WTC11 (cell line): ENCODE measurements at regions not wholly inside any gene's neighbourhood (a gene's known extent, or its start where the extent isn't known, plus 50 kb on each side); places are given as distances from the start of the nearest gene placed in this dataset.

Experiments
- ATAC-seq: fragments of 200-7000 bp; cut with Tn5 transposase; 2 replicates; pipeline ENCODE4 v1.10.0; 2021; ENCODE audit warnings: mild to moderate bottlenecking, moderate library complexity
- CTCF ChIA-PET: fragments of 300-600 bp; sonication (Branson Sonifier 250); formaldehyde crosslinking; loops from one replicate; lab custom pipeline; 2021; ENCODE audit warnings: antibody characterized with exemption; lab: Charles Lee
- POLR2A ChIA-PET: fragments of 350-600 bp; sonication (Branson Sonifier 250); formaldehyde crosslinking; loops from one replicate; lab custom pipeline; 2021; ENCODE audit warnings: antibody characterized with exemption; lab: Charles Lee
- DNase-seq: peaks from one replicate; pipeline ENCODE4 v3.0.0; 2021; ENCODE audit warnings: low spot score
- H3K27ac Mint-ChIP-seq: 2 replicates; pipeline ENCODE4 v1.8.0; 2021; ENCODE audit warnings: mixed read lengths
- H3K27me3 Mint-ChIP-seq: 2 replicates; pipeline ENCODE4 v1.8.0; 2021; ENCODE audit warnings: low read depth, mild to moderate bottlenecking, moderate library complexity, mixed read lengths
- H3K36me3 Mint-ChIP-seq: 2 replicates; pipeline ENCODE4 v1.8.0; 2021; ENCODE audit warnings: mixed read lengths
- H3K4me1 Mint-ChIP-seq: 2 replicates; pipeline ENCODE4 v1.8.0; 2022; ENCODE audit warnings: mixed read lengths
- H3K4me3 Mint-ChIP-seq: 2 replicates; pipeline ENCODE4 v1.8.0; 2021; ENCODE audit warnings: mild to moderate bottlenecking, moderate library complexity, mixed read lengths
- H3K9me3 Mint-ChIP-seq: 2 replicates; pipeline ENCODE4 v1.8.0; 2021; ENCODE audit warnings: mixed read lengths
- ATF3 ChIP-seq: sonication (generic); formaldehyde crosslinking; conservative IDR thresholded peaks from 2 replicates; pipeline ENCODE4 v1.8.1; 2022; ENCODE audit warnings: mild to moderate bottlenecking, missing genetic modification reagents
- CREB1 ChIP-seq: sonication (generic); formaldehyde crosslinking; IDR thresholded peaks from 2 replicates; pipeline ENCODE4 v1.8.0; 2023; ENCODE audit warnings: mild to moderate bottlenecking, missing genetic modification reagents
- E2F5 ChIP-seq: sonication (generic); formaldehyde crosslinking; IDR thresholded peaks from 2 replicates; pipeline ENCODE4 v1.8.1; 2022; ENCODE audit warnings: mild to moderate bottlenecking, moderate library complexity, missing genetic modification reagents
- FOXJ3 ChIP-seq: sonication (generic); formaldehyde crosslinking; IDR thresholded peaks from 2 replicates; pipeline ENCODE4 v1.9.0; 2021; ENCODE audit warnings: missing genetic modification reagents, mild to moderate bottlenecking, borderline replicate concordance
- FOXK1 ChIP-seq: sonication (generic); formaldehyde crosslinking; IDR thresholded peaks from 2 replicates; pipeline ENCODE4 v1.8.0; 2022; ENCODE audit warnings: mild to moderate bottlenecking, moderate library complexity, missing genetic modification reagents
- HMGXB4 ChIP-seq: sonication (generic); formaldehyde crosslinking; IDR thresholded peaks from 2 replicates; pipeline ENCODE4 v1.8.1; 2023; ENCODE audit warnings: mild to moderate bottlenecking, moderate library complexity, missing genetic modification reagents
- JAZF1 ChIP-seq: fragments of 250-450 bp; sonication (Bioruptor Pico); IDR thresholded peaks from 2 replicates; pipeline ENCODE4 v1.9.0; 2021; ENCODE audit warnings: moderate library complexity, mild to moderate bottlenecking, inconsistent platforms
- NFE2L1 ChIP-seq: sonication (generic); formaldehyde crosslinking; IDR thresholded peaks from 2 replicates; pipeline ENCODE4 v1.8.1; 2023; ENCODE audit warnings: missing genetic modification reagents
- NR1H2 ChIP-seq: sonication (generic); formaldehyde crosslinking; IDR thresholded peaks from 2 replicates; pipeline ENCODE4 v1.9.0; 2021; ENCODE audit warnings: mild to moderate bottlenecking, moderate library complexity, missing genetic modification reagents
- SOX15 ChIP-seq: fragments of 250-450 bp; sonication (Bioruptor Pico); IDR thresholded peaks from 2 replicates; pipeline ENCODE4 v1.9.0; 2021; ENCODE audit warnings: mild to moderate bottlenecking
- USF2 ChIP-seq: sonication (generic); formaldehyde crosslinking; IDR thresholded peaks from 2 replicates; pipeline ENCODE4 v1.8.1; 2023; ENCODE audit warnings: mild to moderate bottlenecking, missing genetic modification reagents, moderate library complexity
- ZNF281 ChIP-seq: sonication (generic); formaldehyde crosslinking; IDR thresholded peaks from 2 replicates; pipeline ENCODE4 v1.8.0; 2023; ENCODE audit warnings: mild to moderate bottlenecking, missing genetic modification reagents
- ZNF416 ChIP-seq: fragments of 250-450 bp; sonication (Bioruptor Pico); IDR thresholded peaks from 2 replicates; pipeline ENCODE4 v1.9.0; 2021; ENCODE audit warnings: mild to moderate bottlenecking, inconsistent platforms
- ZNF423 ChIP-seq: fragments of 250-450 bp; sonication (Bioruptor Pico); IDR thresholded peaks from 2 replicates; pipeline ENCODE4 v2.1.2; 2022; ENCODE audit warnings: mild to moderate bottlenecking, moderate library complexity
- ZNF532 ChIP-seq: fragments of 250-450 bp; sonication (Bioruptor Pico); IDR thresholded peaks from 2 replicates; pipeline ENCODE4 v1.9.0; 2021; ENCODE audit warnings: mild to moderate bottlenecking, borderline replicate concordance

GRCh38 chr2:226306969-226307368, 492.7 kb downstream of the IRS1 start (continued):
- TF ChIP-seq FOXK1 (CRISPR knock-in tag) (no peak), ATF3 (CRISPR knock-in tag) (no peak), NR1H2 (CRISPR knock-in tag) (no peak), CREB1 (no peak), NFE2L1 (CRISPR knock-in tag) (no peak), FOXJ3 (CRISPR knock-in tag) (no peak)
- TF ChIP-seq, all 79 proteins: peak for 0

- POLR2A ChIA-PET = no interaction called here
- Mint-ChIP-seq H3K27me3 (no peaks in the 10 kb centered on the region), H3K36me3 (no peaks in the 10 kb centered on the region), H3K4me3 (no peak overlapping the region), H3K27ac (no peak overlapping the region), H3K9me3 (no peaks in the 10 kb centered on the region), H3K4me1 (no peaks in the 10 kb centered on the region)
- ATAC-seq (no peak), DNase-seq (no peak)
- CTCF ChIA-PET = no interaction called here
- TF ChIP-seq ZNF416 (CRISPR knock-in tag) (no peak), USF2 (CRISPR knock-in tag) (no peak), ATF3 (CRISPR knock-in tag) (no peak), ZNF281 (CRISPR knock-in tag) (no peak), SOX15 (no peak), HMGXB4 (no peak), ZNF423 (CRISPR knock-in tag) (no peak)
Observed at GRCh38 chr2:226304308-226304707, 495.3 kb downstream of the IRS1 start.

- no peaks in the 10 kb centered on the region for H3K4me1 Mint-ChIP-seq
- no peaks in the 10 kb centered on the region for H3K27me3 Mint-ChIP-seq
- ATAC-seq (no peak), DNase-seq (no peak)
- POLR2A ChIA-PET = no interaction called here
- TF ChIP-seq E2F5 (CRISPR knock-in tag) (no peak), JAZF1 (no peak), ZNF532 (no peak)
- no peaks in the 10 kb centered on the region for H3K9me3 Mint-ChIP-seq
- H3K36me3 Mint-ChIP-seq = no peaks in the 10 kb centered on the region
- H3K27ac Mint-ChIP-seq = no peak overlapping the region
- H3K4me3 Mint-ChIP-seq = no peak overlapping the region
- CTCF ChIA-PET = no interaction called here
Observed at GRCh38 chr2:226303707-226304106, 495.9 kb downstream of the IRS1 start.
